GM23248 (cell line): ENCODE measurements at regions not wholly inside any gene's neighbourhood (a gene's known extent, or its start where the extent isn't known, plus 50 kb on each side); places are given as distances from the start of the nearest gene placed in this dataset.

Experiments
- DNase-seq: peaks from one replicate; pipeline ENCODE4 v3.0.0-alpha.2; 2015
- H2AFZ ChIP-seq: fragments of 200-600 bp; sonication (generic); 2 replicates; pipeline ENCODE4 v1.6.1; 2016; ENCODE audit warnings: antibody characterized with exemption
- H3F3A ChIP-seq: fragments of 200-600 bp; sonication (generic); 2 replicates; pipeline ENCODE4 v1.6.1; 2016; ENCODE audit warnings: mild to moderate bottlenecking, antibody characterized with exemption, mixed run types; ENCODE audit not compliant: insufficient read depth
- H3K27ac ChIP-seq: fragments of 200-600 bp; sonication (generic); 2 replicates; pipeline ENCODE4 v1.5.1; 2016; ENCODE audit warnings: mild to moderate bottlenecking
- H3K27me3 ChIP-seq: fragments of 200-600 bp; sonication (generic); replicated peaks from 2 replicates; pipeline ENCODE4 v1.6.1; 2016; ENCODE audit warnings: mild to moderate bottlenecking; ENCODE audit not compliant: insufficient read depth
- H3K36me3 ChIP-seq: fragments of 200-600 bp; sonication (generic); 2 replicates; pipeline ENCODE4 v1.6.1; 2016; ENCODE audit warnings: low read depth, mild to moderate bottlenecking
- H3K4me1 ChIP-seq: fragments of 200-600 bp; sonication (generic); 2 replicates; pipeline ENCODE4 v1.6.1; 2016; ENCODE audit warnings: mild to moderate bottlenecking; ENCODE audit not compliant: insufficient read depth
- H3K4me2 ChIP-seq: fragments of 200-600 bp; sonication (generic); one replicate; pipeline ENCODE4 v1.6.1; 2016; ENCODE audit warnings: mild to moderate bottlenecking; ENCODE audit not compliant: unreplicated experiment
- H3K4me3 ChIP-seq: fragments of 200-600 bp; sonication (generic); 2 replicates; pipeline ENCODE4 v1.5.1; 2016; ENCODE audit warnings: mild to moderate bottlenecking
- H3K79me2 ChIP-seq: fragments of 200-600 bp; sonication (generic); 2 replicates; pipeline ENCODE4 v1.6.1; 2016; ENCODE audit warnings: mild to moderate bottlenecking; ENCODE audit not compliant: insufficient read depth
- H3K9ac ChIP-seq: fragments of 200-600 bp; sonication (generic); 2 replicates; pipeline ENCODE4 v1.6.1; 2016; ENCODE audit warnings: mild to moderate bottlenecking
- H3K9me2 ChIP-seq: fragments of 200-600 bp; sonication (generic); 2 replicates; pipeline ENCODE4 v1.6.1; 2016; ENCODE audit warnings: mixed run types, mild to moderate bottlenecking, moderate library complexity; ENCODE audit not compliant: insufficient read depth
- H3K9me3 ChIP-seq: fragments of 200-600 bp; sonication (generic); one replicate; pipeline ENCODE4 v1.6.1; 2017; ENCODE audit warnings: low read depth
- H4K20me1 ChIP-seq: fragments of 200-600 bp; sonication (generic); 2 replicates; pipeline ENCODE4 v1.6.0; 2016; ENCODE audit not compliant: insufficient read depth
- EZH2 ChIP-seq: fragments of 200-600 bp; sonication (generic); IDR thresholded peaks from 2 replicates; pipeline ENCODE4 v1.6.1; 2018; ENCODE audit warnings: antibody characterized with exemption, mild to moderate bottlenecking; ENCODE audit not compliant: insufficient read depth, poor library complexity, severe bottlenecking
- EZH2phosphoT487 ChIP-seq: fragments of 200-600 bp; sonication (generic); IDR thresholded peaks from 2 replicates; pipeline ENCODE4 v1.6.1; 2018; ENCODE audit warnings: antibody characterized with exemption, moderate library complexity, mild to moderate bottlenecking, low read depth; ENCODE audit not compliant: insufficient read depth
- WGBS, 2 experiments: methylation state at CpG; one replicate each; pipeline ENCODE4 v1.1.6; 2015 to 2017; ENCODE audit warnings: low lambda C conversion rate in 2 of 2, low coverage in 1 of 2; ENCODE audit errors: missing lambda C conversion rate in 2 of 2; 5-methylcytosine and 5-hydroxymethylcytosine counted together
- in situ Hi-C: fragments of 300-500 bp; cut with MboI; formaldehyde crosslinking; loops from 2 replicates; pipeline ENCODE4 v1.15.0; 2020

- Histone ChIP-seq H3K27ac (no peak overlapping the region), H3K9me2 (no peaks in the 10 kb centered on the region), H3K4me3 (no peak overlapping the region), H3K4me2 (no peak overlapping the region), H2AFZ (no peak overlapping the region), H3K9ac (no peak overlapping the region), H3K36me3 (no peaks in the 10 kb centered on the region), H3F3A (no peaks in the 10 kb centered on the region), H4K20me1 (no peaks in the 10 kb centered on the region), H3K79me2 (no peaks in the 10 kb centered on the region), H3K9me3 (no peaks in the 10 kb centered on the region), H3K4me1 (no peaks in the 10 kb centered on the region), H3K27me3 (no peaks in the 10 kb centered on the region)
- WGBS, 2 experiments, result 42 to 61% methylated on average over 12 to 15 of the region's 15 CpGs
- no peak for DNase-seq
- in situ Hi-C loops, result no loop called here
- TF ChIP-seq EZH2 (no peak), EZH2phosphoT487 (no peak)
Measured at GRCh38 chr5:2277886-2278285, 395.2 kb upstream of the IRX4 start.

- Histone ChIP-seq H3K4me2 (no peak overlapping the region), H3K27me3 (no peaks in the 10 kb centered on the region), H3K27ac (no peak overlapping the region), H3K36me3 (no peaks in the 10 kb centered on the region), H3K4me3 (no peak overlapping the region), H2AFZ (no peak overlapping the region), H3F3A (no peaks in the 10 kb centered on the region), H3K79me2 (no peaks in the 10 kb centered on the region), H3K9ac (no peak overlapping the region), H3K9me2 (no peaks in the 10 kb centered on the region), H4K20me1 (no peaks in the 10 kb centered on the region), H3K4me1 (no peaks in the 10 kb centered on the region), H3K9me3 (no peaks in the 10 kb centered on the region)
- 49 to 54% methylated on average over 8 of the region's 8 CpGs for WGBS, 2 experiments
- in situ Hi-C loops, result no loop called here
- no peak for DNase-seq
- TF ChIP-seq EZH2phosphoT487, result no peak
Measured at GRCh38 chr5:2276101-2276500, 393.4 kb upstream of the IRX4 start.

GRCh38 chr5:2272755-2273154 lies 390.0 kb upstream of the IRX4 start:
- in situ Hi-C loops, result no loop called here
- Histone ChIP-seq H3F3A (no peaks in the 10 kb centered on the region), H3K4me2 (no peak overlapping the region), H3K4me1 (no peaks in the 10 kb centered on the region), H3K9ac (no peak overlapping the region), H3K4me3 (no peak overlapping the region), H2AFZ (no peak overlapping the region), H3K27ac (no peak overlapping the region), H3K9me2 (no peaks in the 10 kb centered on the region), H3K79me2 (no peaks in the 10 kb centered on the region), H3K36me3 (no peaks in the 10 kb centered on the region), H3K27me3 (no peaks in the 10 kb centered on the region), H4K20me1 (no peaks in the 10 kb centered on the region), H3K9me3 (no peaks in the 10 kb centered on the region)
- no peak for DNase-seq
- 44 to 47% methylated on average over 13 of the region's 13 CpGs for WGBS, 2 experiments
- TF ChIP-seq EZH2 (no peak), EZH2phosphoT487 (no peak)

- no peaks in the 10 kb centered on the region for H3K36me3 ChIP-seq
- no peak overlapping the region for H3K9ac ChIP-seq
- H3K4me2 ChIP-seq, result no peak overlapping the region
- in situ Hi-C loops, result no loop called here
- no peaks in the 10 kb centered on the region for H3K4me1 ChIP-seq
- no peaks in the 10 kb centered on the region for H3K9me3 ChIP-seq
- DNase-seq, result no peak
- no peak overlapping the region for H3K4me3 ChIP-seq
- H3K9me2 ChIP-seq, result no peaks in the 10 kb centered on the region
- WGBS, 2 experiments, result 44 to 52% methylated on average over 10 of the region's 10 CpGs
- no peak overlapping the region for H2AFZ ChIP-seq
- no peak for TF ChIP-seq EZH2
- TF ChIP-seq EZH2phosphoT487, result no peak
- no peak overlapping the region for H3K27ac ChIP-seq
- H4K20me1 ChIP-seq, result no peaks in the 10 kb centered on the region
- H3K79me2 ChIP-seq, result no peaks in the 10 kb centered on the region
- no peaks in the 10 kb centered on the region for H3K27me3 ChIP-seq
- H3F3A ChIP-seq, result no peaks in the 10 kb centered on the region
Measured at GRCh38 chr5:2272039-2272438, 389.3 kb upstream of the IRX4 start.

- 28 to 35% methylated on average over 7 to 8 of the region's 8 CpGs for WGBS, 2 experiments
- Histone ChIP-seq H3K79me2 (no peaks in the 10 kb centered on the region), H3K9me2 (no peaks in the 10 kb centered on the region), H3K27ac (no peak overlapping the region), H3K4me1 (no peaks in the 10 kb centered on the region), H3K4me3 (no peak overlapping the region), H3F3A (no peaks in the 10 kb centered on the region), H3K27me3 (no peaks in the 10 kb centered on the region), H3K4me2 (no peak overlapping the region), H3K9me3 (no peaks in the 10 kb centered on the region), H3K9ac (no peak overlapping the region), H3K36me3 (no peaks in the 10 kb centered on the region), H4K20me1 (no peaks in the 10 kb centered on the region), H2AFZ (no peak overlapping the region)
- in situ Hi-C loops, result no loop called here
- TF ChIP-seq EZH2 (no peak), EZH2phosphoT487 (no peak)
- no peak for DNase-seq
Measured at GRCh38 chr5:2271316-2271715, 388.6 kb upstream of the IRX4 start.
